Tibial nerve (tissue), 4 donors: ENCODE measurements at regions not wholly inside any gene's neighbourhood (a gene's known extent, or its start where the extent isn't known, plus 50 kb on each side); places are given as distances from the start of the nearest gene placed in this dataset.

Source experiments
- DNase-seq, 2 donors: peaks; one replicate each; pipeline ENCODE4 v3.0.0-alpha.2; 2019; ENCODE audit warnings: low spot score in 2 of 2
- H3K27ac ChIP-seq, 4 donors: fragments of 200-600 bp; sonication (generic) in 3 of 4; one replicate each; pipeline ENCODE4 v1.5.1; 2017 to 2019; ENCODE audit warnings: mild to moderate bottlenecking in 1 of 4
- H3K27me3 ChIP-seq, 2 donors: fragments of 200-600 bp; sonication (generic) in 1 of 2; one replicate each; pipeline versions ENCODE4 v1.5.1 to v1.6.0; 2017 to 2019
- H3K36me3 ChIP-seq, 3 donors: fragments of 200-600 bp; sonication (generic); one replicate each; pipeline ENCODE4 v1.5.1; 2018 to 2019
- H3K4me1 ChIP-seq, 4 donors: fragments of 200-600 bp; sonication (generic) in 3 of 4; one replicate each; pipeline ENCODE4 v1.5.1; 2017 to 2019
- H3K4me3 ChIP-seq, 4 donors: fragments of 200-600 bp; sonication (generic) in 3 of 4; one replicate each; pipeline ENCODE4 v1.5.1; 2017 to 2019; ENCODE audit warnings: mild to moderate bottlenecking in 1 of 4, moderate library complexity in 1 of 4
- H3K9me3 ChIP-seq, 4 donors: fragments of 200-600 bp; sonication (generic) in 3 of 4; one replicate each; pipeline ENCODE4 v1.5.1; 2017 to 2019
- CTCF ChIP-seq, 5 experiments: fragments of 200-600 bp in 3 of 5; fragments of 450-650 bp in 2 of 5; sonication (generic) in 3 of 5; IDR thresholded peaks; one replicate each; pipeline ENCODE4 v1.5.1; 2016 to 2019; ENCODE audit warnings: antibody characterized with exemption in 5 of 5, mild to moderate bottlenecking in 3 of 5, moderate library complexity in 2 of 5
- EP300 ChIP-seq, 2 donors: sonication (generic); formaldehyde crosslinking; IDR thresholded peaks; one replicate each; pipeline ENCODE4 v1.6.1; 2017; ENCODE audit warnings: antibody characterized with exemption in 2 of 2, mild to moderate bottlenecking in 1 of 2
- POLR2A ChIP-seq, 2 donors: fragments of 450-650 bp; IDR thresholded peaks; one replicate each; pipeline ENCODE4 v1.6.1; 2017; ENCODE audit warnings: antibody characterized with exemption in 2 of 2, mild to moderate bottlenecking in 2 of 2, moderate library complexity in 2 of 2
- WGBS, 2 donors: methylation state at CpG; one replicate each; pipeline ENCODE4 v1.1.5; 2018; 5-methylcytosine and 5-hydroxymethylcytosine counted together

DNA sequence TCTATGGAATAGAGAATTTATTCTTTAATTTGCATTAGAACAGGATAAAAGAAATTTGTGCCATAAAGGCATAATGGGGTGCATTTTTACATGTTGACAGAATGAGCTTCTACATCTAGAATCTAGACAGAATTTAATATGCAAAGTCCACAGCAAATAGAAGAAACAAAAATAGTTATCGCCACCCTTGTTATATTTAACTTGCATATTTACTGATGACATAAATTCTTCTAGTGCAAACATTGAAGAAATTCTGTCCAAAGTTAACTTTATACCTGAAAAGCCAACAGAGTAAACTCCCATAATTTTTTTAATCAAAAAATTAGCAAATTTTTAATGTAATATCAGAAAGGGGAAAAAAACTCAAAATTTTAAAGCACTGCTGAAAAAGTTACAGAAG is 213.7 kb upstream of the ALCAM start:
- no peak for TF ChIP-seq POLR2A (IDR thresholded peaks at IDR 0.05)
- no peak for TF ChIP-seq EP300 (IDR thresholded peaks at IDR 0.05)
- no peak for TF ChIP-seq CTCF (IDR thresholded peaks at IDR 0.05)
- Histone ChIP-seq H3K36me3 (no peaks in the 10 kb centered on the region), H3K27me3 (no peaks in the 10 kb centered on the region), H3K4me1 (no peaks in the 10 kb centered on the region), H3K9me3 (peaks cover 0 to 3% (median 0%) of the 10 kb centered on the region in 4 donors), H3K27ac (no peak overlapping the region), H3K4me3 (no peak overlapping the region)
- WGBS, 2 donors = 93 to 95% methylated on average over 1 of the region's 1 CpG
- DNase-seq = no peak

DNA sequence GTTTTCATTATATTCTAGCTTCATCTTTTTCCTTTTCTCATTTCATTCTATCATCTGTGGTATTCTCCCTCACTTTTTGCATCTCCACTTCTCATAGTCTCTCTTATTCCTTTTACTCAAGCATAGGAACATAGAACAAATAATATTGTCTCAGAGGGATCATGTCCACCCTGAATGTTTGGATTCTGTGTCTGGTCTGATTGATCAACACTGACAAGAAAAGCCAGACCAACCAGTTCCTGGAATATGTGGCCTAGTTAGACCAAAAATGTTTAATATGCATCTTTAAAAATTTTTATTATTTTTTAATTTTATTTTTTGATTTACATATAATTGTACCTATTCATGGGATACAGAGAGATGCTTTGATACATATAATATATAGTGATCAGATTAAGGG is 212.0 kb upstream of the ALCAM start:
- H3K4me3 ChIP-seq = no peak overlapping the region
- no peak for TF ChIP-seq POLR2A (IDR thresholded peaks at IDR 0.05)
- no peak for TF ChIP-seq CTCF (IDR thresholded peaks at IDR 0.05)
- no peak for TF ChIP-seq EP300 (IDR thresholded peaks at IDR 0.05)
- H3K27ac ChIP-seq = no peak overlapping the region
- H3K9me3 ChIP-seq = no peaks in the 10 kb centered on the region
- no peaks in the 10 kb centered on the region for H3K4me1 ChIP-seq
- H3K27me3 ChIP-seq = no peaks in the 10 kb centered on the region
- H3K36me3 ChIP-seq = no peaks in the 10 kb centered on the region
- no peak for DNase-seq

- Histone ChIP-seq H3K9me3 (no peaks in the 10 kb centered on the region), H3K4me1 (no peaks in the 10 kb centered on the region), H3K4me3 (no peak overlapping the region), H3K27ac (no peak overlapping the region), H3K36me3 (no peaks in the 10 kb centered on the region), H3K27me3 (no peaks in the 10 kb centered on the region)
- no peak for TF ChIP-seq EP300 (IDR thresholded peaks at IDR 0.05)
- no peak for TF ChIP-seq CTCF (IDR thresholded peaks at IDR 0.05)
- no peak for TF ChIP-seq POLR2A (IDR thresholded peaks at IDR 0.05)
- WGBS, 2 donors = 90% methylated on average over 5 of the region's 5 CpGs
- DNase-seq = no peak
Observed at GRCh38 chr3:105157067-105157765, 209.5 kb upstream of the ALCAM start.

DNA sequence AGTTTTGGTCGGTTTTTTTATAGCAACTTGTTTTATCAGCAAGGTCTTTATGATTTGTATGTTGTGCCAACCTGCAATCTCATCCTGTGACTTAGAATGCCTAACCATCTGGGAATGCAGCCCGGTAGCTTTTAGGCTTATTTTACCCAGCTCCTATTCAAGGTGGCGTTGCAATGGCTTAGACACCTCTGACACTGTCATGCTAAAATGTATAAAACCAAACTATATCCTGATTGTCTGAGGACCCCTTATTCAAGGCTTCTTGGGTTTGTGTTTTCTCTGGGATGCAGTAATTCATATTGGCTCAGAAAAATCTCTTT is 209.0 kb upstream of the ALCAM start:
- H3K36me3 ChIP-seq = no peaks in the 10 kb centered on the region
- no peak for DNase-seq
- no peaks in the 10 kb centered on the region for H3K27me3 ChIP-seq
- TF ChIP-seq EP300 (IDR thresholded peaks at IDR 0.05) (no peak), POLR2A (IDR thresholded peaks at IDR 0.05) (no peak), CTCF (IDR thresholded peaks at IDR 0.05) (no peak)
- H3K4me3 ChIP-seq = no peak overlapping the region
- 64 to 79% methylated on average over 3 of the region's 3 CpGs for WGBS, 2 donors
- H3K9me3 ChIP-seq = no peaks in the 10 kb centered on the region
- no peaks in the 10 kb centered on the region for H3K4me1 ChIP-seq
- H3K27ac ChIP-seq = no peak overlapping the region

DNA sequence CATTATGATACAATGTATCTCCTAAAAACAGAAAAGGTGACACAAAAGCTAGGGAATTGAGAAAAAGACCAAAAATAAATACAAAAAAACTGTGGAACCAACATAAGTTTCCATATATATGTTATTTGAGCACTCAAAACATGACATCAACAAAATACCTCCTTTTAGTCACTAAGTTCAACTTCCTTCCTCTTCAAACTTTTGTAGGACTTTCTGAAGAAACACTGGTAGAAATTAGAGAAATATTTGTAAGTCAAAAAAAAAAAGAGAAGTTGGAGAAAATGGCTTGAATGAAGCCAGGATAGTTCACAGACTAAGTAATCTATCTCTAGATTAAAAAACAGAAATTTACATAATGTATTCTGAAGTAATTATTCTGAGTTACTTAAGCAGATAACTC is 208.4 kb upstream of the ALCAM start:
- Histone ChIP-seq H3K9me3 (no peaks in the 10 kb centered on the region), H3K4me1 (no peaks in the 10 kb centered on the region), H3K4me3 (no peak overlapping the region), H3K27me3 (no peaks in the 10 kb centered on the region), H3K36me3 (no peaks in the 10 kb centered on the region), H3K27ac (no peak overlapping the region)
- no peak for TF ChIP-seq CTCF (IDR thresholded peaks at IDR 0.05)
- no peak for TF ChIP-seq POLR2A (IDR thresholded peaks at IDR 0.05)
- TF ChIP-seq EP300 (IDR thresholded peaks at IDR 0.05) = no peak
- DNase-seq = no peak
